NT2/D1 (cell line): ENCODE measurements at regions not wholly inside any gene's neighbourhood (a gene's known extent, or its start where the extent isn't known, plus 50 kb on each side); places are given as distances from the start of the nearest gene placed in this dataset.

ENCODE experiments used
- SUZ12 ChIP-seq: IDR thresholded peaks from 2 replicates; pipeline ENCODE4 v1.6.1; 2011; ENCODE audit not compliant: insufficient read length, insufficient read depth; ENCODE audit errors: extremely low read depth
- YY1 ChIP-seq: IDR thresholded peaks from 2 replicates; pipeline ENCODE4 v1.6.1; 2011; ENCODE audit not compliant: insufficient read length, insufficient read depth
- ZNF274 ChIP-seq: IDR thresholded peaks from 2 replicates; pipeline ENCODE4 v1.6.1; 2011; ENCODE audit warnings: mild to moderate bottlenecking, low read depth, low read length

- TF ChIP-seq YY1 (no peak), ZNF274 (no peak), SUZ12 (no peak)
These were observed 476.2 kb upstream of the RGMA start for GRCh38 chr15:93565201-93565600.
